OCI-LY7 (cell line): ENCODE measurements at regions not wholly inside any gene's neighbourhood (a gene's known extent, or its start where the extent isn't known, plus 50 kb on each side); places are given as distances from the start of the nearest gene placed in this dataset.

Experiments used
- BruUV-seq: library from RNA; stranded (reverse); fragments of 400-500 nt; replicated peaks from 2 replicates; lab custom pipeline; 2021; lab: Mats Ljungman, UMichigan
- CTCF ChIA-PET: fragments of 300-600 bp; sonication (Branson Sonifier 250); formaldehyde crosslinking; loops from one replicate; lab custom pipeline; 2022; ENCODE audit warnings: antibody characterized with exemption; ENCODE audit not compliant: unreplicated experiment; lab: Charles Lee
- POLR2A ChIA-PET: fragments of 300-600 bp; sonication (Branson Sonifier 250); formaldehyde crosslinking; loops from one replicate; lab custom pipeline; 2022; ENCODE audit warnings: antibody characterized with exemption; lab: Charles Lee
- DNase-seq: peaks from one replicate; pipeline ENCODE4 v3.0.0-alpha.2; 2015; ENCODE audit warnings: low spot score
- H2AFZ ChIP-seq: fragments of 200-600 bp; sonication (generic), shearing (Covaris generic); 2 replicates; pipeline ENCODE4 v1.6.1; 2014; ENCODE audit warnings: mild to moderate bottlenecking, antibody characterized with exemption, low read length, moderate library complexity
- H3K27ac ChIP-seq: fragments of 200-600 bp; sonication (generic); 2 replicates; pipeline ENCODE4 v1.5.1; 2014; ENCODE audit warnings: mixed run types, low read depth, mild to moderate bottlenecking, moderate library complexity, low read length, inconsistent platforms; ENCODE audit not compliant: poor library complexity, severe bottlenecking
- H3K36me3 ChIP-seq: fragments of 200-600 bp; sonication (generic); 2 replicates; pipeline ENCODE4 v1.6.1; 2014; ENCODE audit warnings: mild to moderate bottlenecking, antibody characterized with exemption, low read length, moderate library complexity, mixed read lengths; ENCODE audit not compliant: insufficient read depth
- H3K4me1 ChIP-seq: fragments of 200-600 bp; sonication (generic); 2 replicates; pipeline ENCODE4 v1.5.1; 2014; ENCODE audit warnings: mild to moderate bottlenecking, low read length; ENCODE audit not compliant: insufficient read depth, poor library complexity, severe bottlenecking
- H3K4me2 ChIP-seq: fragments of 200-600 bp; sonication (generic); 2 replicates; pipeline ENCODE4 v1.6.1; 2014; ENCODE audit warnings: mild to moderate bottlenecking, low read length
- H3K4me3 ChIP-seq: fragments of 200-600 bp; sonication (generic); 2 replicates; pipeline ENCODE4 v1.5.1; 2014; ENCODE audit warnings: mild to moderate bottlenecking, low read depth, low read length; ENCODE audit not compliant: poor library complexity, severe bottlenecking
- H3K79me2 ChIP-seq: fragments of 200-600 bp; sonication (generic); 2 replicates; pipeline ENCODE4 v1.6.1; 2016; ENCODE audit warnings: low read depth, mild to moderate bottlenecking, low read length, moderate library complexity, mixed read lengths; ENCODE audit not compliant: insufficient read depth
- H3K9me2 ChIP-seq: fragments of 200-600 bp; sonication (generic); 2 replicates; pipeline ENCODE4 v1.6.1; 2016; ENCODE audit warnings: mild to moderate bottlenecking, low read length, mixed read lengths; ENCODE audit not compliant: insufficient read depth
- H3K9me3 ChIP-seq: fragments of 200-600 bp; sonication (generic); 2 replicates; pipeline ENCODE4 v1.6.1; 2014; ENCODE audit warnings: mild to moderate bottlenecking, mixed run types, low read length, mixed read lengths
- H4K20me1 ChIP-seq: fragments of 200-600 bp; sonication (generic); 2 replicates; pipeline ENCODE4 v1.6.1; 2014; ENCODE audit warnings: mild to moderate bottlenecking, antibody characterized with exemption, low read length, moderate library complexity, mixed read lengths; ENCODE audit not compliant: insufficient read depth
- CTCF ChIP-seq: fragments of 200-600 bp; sonication (generic); conservative IDR thresholded peaks from 2 replicates; pipeline ENCODE4 v1.5.1; 2014; ENCODE audit warnings: mild to moderate bottlenecking, antibody characterized with exemption, low read length, moderate library complexity, mixed read lengths
- EZH2phosphoT487 ChIP-seq: fragments of 200-600 bp; sonication (generic); IDR thresholded peaks from 2 replicates; pipeline ENCODE4 v1.6.1; 2018; ENCODE audit warnings: low read depth, borderline replicate concordance, mild to moderate bottlenecking, mixed run types, antibody characterized with exemption, low read length, moderate library complexity, mixed read lengths
- intact Hi-C: fragments of 100-400 bp; cut with micrococcal nuclease; formaldehyde crosslinking; loops from one replicate; pipeline ENCODE4 v1.10.0; 2022; ENCODE audit not compliant: unreplicated experiment

GRCh38 chr9:104334549-104334948 lies 169.5 kb upstream of the OR13F1 start:
- ChIA-PET POLR2A (no interaction called here), CTCF (no interaction called here)
- H3K9me2 ChIP-seq: no peaks in the 10 kb centered on the region
- H3K36me3 ChIP-seq: no peaks in the 10 kb centered on the region
- TF ChIP-seq EZH2phosphoT487 (no peak), CTCF (no peak)
- no peak for DNase-seq
- no peaks in the 10 kb centered on the region for H4K20me1 ChIP-seq
- no peaks in the 10 kb centered on the region for H3K79me2 ChIP-seq
- H3K9me3 ChIP-seq: no peaks in the 10 kb centered on the region
- H3K27ac ChIP-seq: no peak overlapping the region
- no peak overlapping the region for H2AFZ ChIP-seq
- no peak overlapping the region for H3K4me2 ChIP-seq
- H3K4me1 ChIP-seq: no peaks in the 10 kb centered on the region
- intact Hi-C loops: no loop called here
- H3K4me3 ChIP-seq: no peak overlapping the region
- no TSS peak for BruUV-seq

GRCh38 chr9:104339692-104340091 lies 164.4 kb upstream of the OR13F1 start:
- Histone ChIP-seq H3K36me3 (no peaks in the 10 kb centered on the region), H3K4me1 (no peaks in the 10 kb centered on the region), H2AFZ (no peak overlapping the region), H3K9me3 (no peaks in the 10 kb centered on the region), H3K79me2 (no peaks in the 10 kb centered on the region), H3K9me2 (no peaks in the 10 kb centered on the region), H4K20me1 (no peaks in the 10 kb centered on the region), H3K4me3 (no peak overlapping the region), H3K27ac (no peak overlapping the region), H3K4me2 (no peak overlapping the region)
- BruUV-seq: no TSS peak
- POLR2A ChIA-PET: interaction anchor here (0.6 to 0.7 kb wide), 2 partner anchors 414 to 1056 kb away, joined by 3 read pairs; no protein-coding TSS in a partner anchor
- intact Hi-C loops: no loop called here
- TF ChIP-seq CTCF: no peak
- TF ChIP-seq EZH2phosphoT487: no peak
- CTCF ChIA-PET: no interaction called here
- no peak for DNase-seq

GRCh38 chr9:104342552-104342951 lies 161.5 kb upstream of the OR13F1 start:
- no peaks in the 10 kb centered on the region for H3K4me1 ChIP-seq
- BruUV-seq: no TSS peak
- no peaks in the 10 kb centered on the region for H3K9me2 ChIP-seq
- intact Hi-C loops: no loop called here
- H3K4me3 ChIP-seq: no peak overlapping the region
- no peak overlapping the region for H2AFZ ChIP-seq
- no peaks in the 10 kb centered on the region for H4K20me1 ChIP-seq
- H3K79me2 ChIP-seq: no peaks in the 10 kb centered on the region
- TF ChIP-seq CTCF: no peak
- no peak for TF ChIP-seq EZH2phosphoT487
- no peaks in the 10 kb centered on the region for H3K36me3 ChIP-seq
- ChIA-PET POLR2A (no interaction called here), CTCF (no interaction called here)
- DNase-seq: no peak
- H3K4me2 ChIP-seq: no peak overlapping the region
- H3K27ac ChIP-seq: no peak overlapping the region
- H3K9me3 ChIP-seq: no peaks in the 10 kb centered on the region
